ENCODE measurements at regions not wholly inside any gene's neighbourhood (a gene's known extent, or its start where the extent isn't known, plus 50 kb on each side); places are given as distances from the start of the nearest gene placed in this dataset.

GRCh38 chr6:125361868-125362267 is 60.1 kb upstream of the HDDC2 start:
- no peak for FAIRE-seq

More at GRCh38 chr6:125361868-125362267, 60.1 kb upstream of the HDDC2 start:
- Histone ChIP-seq H3K27ac (ENCODE audit: low read depth, low read length) (no peak overlapping the region), H3K23me2 (ENCODE audit: low read depth, low read length) (peaks cover 9% of the 10 kb centered on the region), H2BK120ac (replicated peaks; ENCODE audit: low read depth, low read length) (no peak overlapping the region), H3K14ac (ENCODE audit: insufficient read length) (no peak overlapping the region), H3K4me1 (replicated peaks in 1 of 4; ENCODE audit: control insufficient read depth in 3 of 4, insufficient read depth in 4 of 4, low read length in 3 of 4) (peaks cover 0 to 12% (median 3%) of the 10 kb centered on the region in 4 experiments; a peak in 4 of 7 replicates), H3K18ac (ENCODE audit: extremely low read depth, low read length) (no peak overlapping the region), H3K56ac (replicated peaks; ENCODE audit: insufficient read length, low read depth, low read length) (no peak overlapping the region), H3K23ac (ENCODE audit: insufficient read length) (no peak overlapping the region), H2BK12ac (ENCODE audit: low read depth, low read length) (no peak overlapping the region), H2AK5ac (ENCODE audit: low read depth, low read length) (no peak overlapping the region), H4K20me1 (replicated peaks in 1 of 2; ENCODE audit: control insufficient read depth in 1 of 2, insufficient read depth in 2 of 2, low read length in 2 of 2) (no peaks in the 10 kb centered on the region), H3K4me2 (ENCODE audit: insufficient read depth in 1 of 2, low read depth in 2 of 2, low read length in 2 of 2) (no peak overlapping the region; a peak in 1 of 4 replicates), H3K79me2 (ENCODE audit: control insufficient read depth in 1 of 2, insufficient read depth in 2 of 2, low read length in 2 of 2) (no peaks in the 10 kb centered on the region), H3K36me3 (ENCODE audit: control insufficient read depth in 2 of 4, insufficient read depth in 4 of 4, low read length in 3 of 4) (no peaks in the 10 kb centered on the region), H2BK5ac (ENCODE audit: low read depth, low read length) (no peak overlapping the region), H3K79me1 (ENCODE audit: low read depth, low read length) (no peaks in the 10 kb centered on the region), H4K5ac (ENCODE audit: insufficient read length, low read depth, low read length) (no peak overlapping the region), H4K8ac (ENCODE audit: extremely low read depth, insufficient read depth, low read length) (no peak overlapping the region), H2BK15ac (ENCODE audit: low read length) (no peak overlapping the region), H4K91ac (replicated peaks; ENCODE audit: insufficient read length, low read length) (no peak overlapping the region), H3K4me3 (ENCODE audit: extremely low read depth in 1 of 4, insufficient read depth in 2 of 4, low read depth in 3 of 4, low read length in 4 of 4) (no peak overlapping the region), H2BK20ac (ENCODE audit: low read length) (no peak overlapping the region), H2AFZ (ENCODE audit: low read length) (no peak overlapping the region), H3K9ac (replicated peaks in 1 of 4; ENCODE audit: extremely low read depth in 1 of 4, low read depth in 3 of 4, low read length in 3 of 4) (no peak overlapping the region), H3K9me3 (ENCODE audit: insufficient read depth in 2 of 2, low read depth in 1 of 2, low read length in 1 of 2) (no peaks in the 10 kb centered on the region), H3K4ac (replicated peaks; ENCODE audit: insufficient read length, low read depth, low read length) (no peak overlapping the region), H3K27me3 (replicated peaks in 1 of 4; ENCODE audit: control insufficient read depth in 3 of 4, extremely low read depth in 1 of 4, insufficient read depth in 3 of 4, low read length in 3 of 4) (peaks cover 0 to 10% (median 4%) of the 10 kb centered on the region in 4 experiments; a peak in 2 of 7 replicates)
- ChIA-PET POLR2A (ENCODE audit: partially characterized antibody) (interaction anchor here (1.0 to 1.2 kb wide), 2 partner anchors 33 to 339 kb away, joined by 3 read pairs; no protein-coding TSS in a partner anchor), CTCF (ENCODE audit: partially characterized antibody) (interaction anchor here (0.6 to 1.6 kb wide), 3 partner anchors 16 to 207 kb away, joined by 3 to 6 read pairs (median 3); no protein-coding TSS in a partner anchor)
- no peak for TF ChIP-seq SRF (IDR thresholded peaks at IDR 0.05; ENCODE audit: low read depth, low read length)
- no peak for TF ChIP-seq FOSL1 (IDR thresholded peaks at IDR 0.05; ENCODE audit: insufficient read depth, low read depth, low read length)
- TF ChIP-seq KDM1A (IDR thresholded peaks at IDR 0.05; ENCODE audit: borderline replicate concordance, low read length), result no peak
- TF ChIP-seq SIX5 (IDR thresholded peaks at IDR 0.05; ENCODE audit: low read depth, low read length), result no peak
- TF ChIP-seq SIRT6 (IDR thresholded peaks at IDR 0.05; ENCODE audit: low read length), result no peak
- no peak for TF ChIP-seq JUND (IDR thresholded peaks at IDR 0.05; ENCODE audit: low read length)
- TF ChIP-seq CEBPB (IDR thresholded peaks at IDR 0.05; ENCODE audit: low read depth, low read length), result no peak
- no peak for TF ChIP-seq HDAC6 (IDR thresholded peaks at IDR 0.05; ENCODE audit: low read depth, low read length)
- TF ChIP-seq BACH1 (IDR thresholded peaks at IDR 0.05; ENCODE audit: low read length), result no peak
- no peak for TF ChIP-seq TBP (IDR thresholded peaks at IDR 0.05; ENCODE audit: low read depth, low read length)
- no peak for TF ChIP-seq NRF1 (IDR thresholded peaks at IDR 0.05; ENCODE audit: low read depth, low read length)
- TF ChIP-seq EP300 (IDR thresholded peaks at IDR 0.05; ENCODE audit: borderline replicate concordance in 1 of 2, low read depth in 2 of 2, low read length in 2 of 2), result no peak
- no peak for TF ChIP-seq CHD2 (IDR thresholded peaks at IDR 0.05; ENCODE audit: low read length)
- no peak for TF ChIP-seq SUZ12 (IDR thresholded peaks at IDR 0.05; ENCODE audit: low read length)
- no peak for TF ChIP-seq CREB1 (IDR thresholded peaks at IDR 0.05)
- DNase-seq (ENCODE audit: low read depth in 1 of 2, low spot score in 2 of 2), result no peak
- WGBS, 2 experiments (ENCODE audit: extremely low coverage in 1 of 2, insufficient coverage in 1 of 2, insufficient read length in 1 of 2, insufficient replicate concordance in 2 of 2, low coverage in 1 of 2, low lambda C conversion rate in 2 of 2, missing lambda C conversion rate in 1 of 2), result 91% methylated on average over 2 of the region's 2 CpGs; no CpG with 5 or more reads in 1 of the 2 experiments

Data from H1 (cell line).